K562 (cell line): ENCODE measurements at regions not wholly inside any gene's neighbourhood (a gene's known extent, or its start where the extent isn't known, plus 50 kb on each side); places are given as distances from the start of the nearest gene placed in this dataset.

Source experiments
- ATAC-seq: fragments of 200-7000 bp; cut with Tn5 transposase; 3 replicates; pipeline ENCODE4 v1.9.1; 2020; ENCODE audit warnings: moderate library complexity
- BruUV-seq: library from RNA; stranded (reverse); fragments of 400-500 nt; replicated peaks from 2 replicates; lab custom pipeline; 2021; lab: Mats Ljungman, UMichigan
- CTCF ChIA-PET: fragments of 300-600 bp; formaldehyde crosslinking; extraction: SDS; loops from one replicate; lab custom pipeline; 2021; ENCODE audit warnings: low intra/inter-chr PET ratio; lab: Yijun Ruan, JAX
- POLR2A ChIA-PET: fragments of 300-600, 350-650 bp; sonication (Branson Sonifier 250); formaldehyde crosslinking; extraction: SDS; loops from one replicate; lab custom pipeline; 2021; ENCODE audit warnings: antibody characterized with exemption, inconsistent platforms; lab: Yijun Ruan, JAX
- DNase-seq, 4 experiments: peaks; one replicate each; pipeline versions ENCODE4 v3.0.0 to v3.0.0-alpha.2; 2011 to 2018; ENCODE audit warnings: low spot score in 3 of 4, mixed read lengths in 3 of 4; ENCODE audit errors: extremely low read depth in 1 of 4
- FAIRE-seq: peaks from 2 replicates; lab custom pipeline; 2011; peaks lifted over from hg19 to GRCh38; lab: Jason Lieb, UNC
- H2AFZ ChIP-seq: 2 replicates; pipeline ENCODE4 v1.6.0; 2011; ENCODE audit warnings: low read depth, low read length, control low read depth, inconsistent platforms
- H3K27ac ChIP-seq: fragments of 200-600 bp; 3 replicates; pipeline ENCODE4 v1.8.0; 2011; ENCODE audit warnings: low read depth, mild to moderate bottlenecking, control low read depth, inconsistent platforms, low read length, moderate library complexity, mixed read lengths; ENCODE audit errors: extremely low read depth
- H3K27me3 ChIP-seq, 2 experiments: fragments of 300-600 bp in 1 of 2; 2 replicates in 1 of 2; 3 replicates in 1 of 2; pipeline versions ENCODE4 v1.6.0 to v1.8.0; 2011; ENCODE audit warnings: inconsistent platforms in 2 of 2, low read length in 2 of 2, mild to moderate bottlenecking in 1 of 2, mixed read lengths in 1 of 2, moderate library complexity in 1 of 2; ENCODE audit not compliant: control insufficient read depth in 2 of 2, insufficient read depth in 2 of 2
- H3K36me3 ChIP-seq: fragments of 300-600 bp; 3 replicates; pipeline ENCODE4 v1.8.0; 2011; ENCODE audit warnings: mild to moderate bottlenecking, low read length, inconsistent platforms; ENCODE audit not compliant: control insufficient read depth, insufficient read depth
- H3K4me1 ChIP-seq, 2 experiments: fragments of 200-600 bp in 1 of 2; replicated peaks in 1 of 2; 2 replicates in 1 of 2; 3 replicates in 1 of 2; pipeline versions ENCODE4 v1.5.1 to v1.8.0; 2011; ENCODE audit warnings: inconsistent platforms in 2 of 2, low read length in 2 of 2, mild to moderate bottlenecking in 1 of 2, mixed read lengths in 1 of 2, moderate library complexity in 1 of 2; ENCODE audit not compliant: control insufficient read depth in 2 of 2, insufficient read depth in 2 of 2
- H3K4me2 ChIP-seq: 2 replicates; pipeline ENCODE4 v1.6.1; 2011; ENCODE audit warnings: low read length, control low read depth, inconsistent platforms, mixed read lengths; ENCODE audit not compliant: insufficient read depth
- H3K4me3 ChIP-seq: fragments of 200-600 bp; sonication (generic), shearing (Covaris generic); 2 replicates; pipeline ENCODE4 v1.5.1; 2016; ENCODE audit warnings: control low read depth, inconsistent platforms
- H3K79me2 ChIP-seq: fragments of 200-600 bp; 3 replicates; pipeline ENCODE4 v1.8.0; 2011; ENCODE audit warnings: low read length, inconsistent platforms; ENCODE audit not compliant: control insufficient read depth, insufficient read depth
- H3K9ac ChIP-seq, 2 experiments: 2 replicates each; pipeline versions ENCODE4 v1.6.0 to v1.6.1; 2011; ENCODE audit warnings: low read depth in 2 of 2, low read length in 2 of 2, control low read depth in 1 of 2, inconsistent platforms in 1 of 2, mild to moderate bottlenecking in 1 of 2, mixed read lengths in 1 of 2; ENCODE audit not compliant: insufficient read depth in 1 of 2
- H3K9me1 ChIP-seq: one replicate; pipeline ENCODE4 v1.6.0; 2011; ENCODE audit warnings: inconsistent platforms, mild to moderate bottlenecking, low read length, moderate library complexity; ENCODE audit not compliant: control insufficient read depth, insufficient read depth
- H3K9me3 ChIP-seq: replicated peaks from 2 replicates; pipeline ENCODE4 v1.5.1; 2011; ENCODE audit warnings: low read depth, low read length, inconsistent platforms; ENCODE audit not compliant: control insufficient read depth, insufficient read depth
- H4K20me1 ChIP-seq: replicated peaks from 2 replicates; pipeline ENCODE4 v1.6.1; 2011; ENCODE audit warnings: low read length, inconsistent platforms, mixed read lengths; ENCODE audit not compliant: control insufficient read depth, insufficient read depth
- ARID3B ChIP-seq: fragments of 250-450 bp; sonication (Bioruptor Pico); IDR thresholded peaks from 2 replicates; pipeline ENCODE4 v1.4.0; 2020; ENCODE audit warnings: borderline replicate concordance
- DACH1 ChIP-seq: fragments of 450-650 bp; IDR thresholded peaks from 2 replicates; pipeline ENCODE4 v1.6.1; 2018; ENCODE audit not compliant: partially characterized antibody
- HMGN3 ChIP-seq: IDR thresholded peaks from 2 replicates; pipeline ENCODE4 v1.6.1; 2011; ENCODE audit warnings: borderline replicate concordance, low read depth, mild to moderate bottlenecking, mixed read lengths, low read length; ENCODE audit not compliant: insufficient read length; ENCODE audit errors: extremely low read depth
- HNRNPLL ChIP-seq: fragments of 200-400 bp; formaldehyde crosslinking; IDR thresholded peaks from 2 replicates; pipeline ENCODE4 v1.6.1; 2017; ENCODE audit warnings: low read length, low read depth, mild to moderate bottlenecking; ENCODE audit not compliant: poor library complexity, severe bottlenecking
- PRDM10 ChIP-seq: fragments of 450-650 bp; IDR thresholded peaks from 2 replicates; pipeline ENCODE4 v1.6.1; 2018; ENCODE audit not compliant: partially characterized antibody
- RB1 ChIP-seq: fragments of 450-650 bp; IDR thresholded peaks from 2 replicates; pipeline ENCODE4 v1.6.1; 2017; ENCODE audit warnings: low read depth, mild to moderate bottlenecking
- RBM25 ChIP-seq: fragments of 200-400 bp; formaldehyde crosslinking; IDR thresholded peaks from 2 replicates; pipeline ENCODE4 v1.6.1; 2018; ENCODE audit warnings: low read length, low read depth, moderate library complexity; ENCODE audit not compliant: severe bottlenecking
- TOE1 ChIP-seq, 2 experiments: fragments of 450-650 bp in 1 of 2; sonication (generic) in 1 of 2; formaldehyde crosslinking in 1 of 2; IDR thresholded peaks; 2 replicates each; pipeline versions ENCODE4 v1.7.1 to v1.8.0; 2016 to 2022; ENCODE audit warnings: borderline replicate concordance in 2 of 2, mild to moderate bottlenecking in 2 of 2, antibody characterized with exemption in 1 of 2, inconsistent platforms in 1 of 2, low read depth in 1 of 2, missing genetic modification reagents in 1 of 2, moderate library complexity in 1 of 2
- VEZF1 ChIP-seq: fragments of 200-800 bp; sonication (Bioruptor generic); IDR thresholded peaks from 2 replicates; pipeline ENCODE4 v1.6.1; 2017; ENCODE audit warnings: missing genetic modification characterization, missing compliant biosample characterization
- YY1 ChIP-seq, 3 experiments: IDR thresholded peaks; 2 replicates each; pipeline ENCODE4 v1.6.1; 2011; ENCODE audit warnings: low read length in 2 of 3, mild to moderate bottlenecking in 2 of 3, moderate library complexity in 2 of 3, borderline replicate concordance in 1 of 3, control low read depth in 1 of 3, low read depth in 1 of 3; ENCODE audit not compliant: insufficient read depth in 3 of 3, insufficient replicate concordance in 2 of 3, control insufficient read depth in 1 of 3, insufficient read length in 1 of 3; ENCODE audit errors: extremely low read depth in 1 of 3
- ZNF77 ChIP-seq: fragments of 250-450 bp; sonication (Bioruptor Pico); IDR thresholded peaks from 2 replicates; pipeline ENCODE4 v1.5.0; 2020
- WGBS: fragments of 100-300 bp; shearing (Covaris generic); methylation state at CpG from one replicate; pipeline ENCODE4 v1.1.6; 2016; ENCODE audit warnings: low coverage, mixed read lengths; ENCODE audit not compliant: insufficient coverage; ENCODE audit errors: missing lambda C conversion rate; 5-methylcytosine and 5-hydroxymethylcytosine counted together
- in situ Hi-C: fragments of 300-500 bp; cut with MboI; formaldehyde crosslinking; loops from 4 replicates; pipeline ENCODE4 v1.15.0; 2018; ENCODE audit warnings: inconsistent platforms, mixed read lengths
- intact Hi-C: fragments of 100-400 bp; cut with micrococcal nuclease; formaldehyde crosslinking; loops from 2 replicates; pipeline ENCODE4 v1.14.2; 2022
- TF ChIP-seq, protein P1 (sequence below): fragments of 450-650 bp; formaldehyde crosslinking; IDR thresholded peaks from 2 replicates; pipeline ENCODE4 v1.4.0; 2022; ENCODE audit warnings: mild to moderate bottlenecking, moderate library complexity

DNA sequence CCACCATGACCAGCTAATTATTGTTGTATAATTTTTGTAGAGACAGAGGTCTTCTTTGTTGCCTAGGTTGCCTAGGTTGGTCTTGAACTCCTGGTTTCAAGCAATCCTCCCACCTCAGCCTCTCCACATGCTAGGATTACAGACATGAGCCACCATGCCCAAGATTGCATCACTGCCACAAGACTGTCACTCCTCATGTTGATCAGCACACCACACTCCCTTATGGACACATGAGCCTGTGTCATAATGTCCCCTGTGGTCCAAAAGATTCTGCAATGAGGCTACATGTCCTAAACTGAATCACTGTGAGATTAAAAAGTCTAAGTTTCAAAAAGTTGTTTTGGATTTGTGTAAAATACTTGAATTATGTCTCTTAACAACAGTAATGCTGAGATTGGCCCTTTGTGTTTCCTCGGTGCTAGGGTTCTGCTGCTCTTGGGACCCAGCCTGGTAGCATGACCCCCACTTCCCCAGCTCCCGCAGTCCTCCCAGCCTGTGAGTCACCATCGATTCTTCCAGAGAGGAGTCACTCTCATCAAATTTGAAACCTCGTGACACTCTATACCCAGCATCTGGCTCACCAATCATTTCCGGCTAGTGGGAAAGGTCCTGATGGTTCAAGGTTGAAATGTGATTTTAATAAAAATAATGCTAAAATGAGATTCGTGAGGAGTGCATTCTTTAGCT, 890.9 kb downstream of the VRK1 start:
- no TSS peak for BruUV-seq
- Histone ChIP-seq H3K36me3 (no peaks in the 10 kb centered on the region), H3K4me1 (no peaks in the 10 kb centered on the region), H2AFZ (no peak overlapping the region), H3K79me2 (no peaks in the 10 kb centered on the region), H3K9me3 (no peaks in the 10 kb centered on the region), H3K9ac (no peak overlapping the region), H3K27ac (no peak overlapping the region), H4K20me1 (no peaks in the 10 kb centered on the region), H3K4me2 (no peak overlapping the region), H3K9me1 (no peaks in the 10 kb centered on the region), H3K4me3 (no peak overlapping the region), H3K27me3 (no peaks in the 10 kb centered on the region)
- ChIA-PET POLR2A (no interaction called here), CTCF (no interaction called here)
- DNase-seq (no peak), ATAC-seq (no peak), FAIRE-seq (no peak)
- in situ Hi-C loops (no loop called here), intact Hi-C loops (no loop called here)
- 2% methylated on average over 6 of the region's 6 CpGs for WGBS
- no peak for TF ChIP-seq DACH1
- no peak for TF ChIP-seq HMGN3
- TF ChIP-seq, protein P1, sequence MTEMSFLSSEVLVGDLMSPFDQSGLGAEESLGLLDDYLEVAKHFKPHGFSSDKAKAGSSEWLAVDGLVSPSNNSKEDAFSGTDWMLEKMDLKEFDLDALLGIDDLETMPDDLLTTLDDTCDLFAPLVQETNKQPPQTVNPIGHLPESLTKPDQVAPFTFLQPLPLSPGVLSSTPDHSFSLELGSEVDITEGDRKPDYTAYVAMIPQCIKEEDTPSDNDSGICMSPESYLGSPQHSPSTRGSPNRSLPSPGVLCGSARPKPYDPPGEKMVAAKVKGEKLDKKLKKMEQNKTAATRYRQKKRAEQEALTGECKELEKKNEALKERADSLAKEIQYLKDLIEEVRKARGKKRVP (CRISPR knock-in tag) = no peak
- no peak for TF ChIP-seq VEZF1
- TF ChIP-seq YY1 (IDR thresholded peaks at IDR 0.05; ENCODE audit: borderline replicate concordance in 1 of 3, control insufficient read depth in 1 of 3, extremely low read depth in 1 of 3, insufficient read depth in 3 of 3, insufficient read length in 1 of 3, insufficient replicate concordance in 2 of 3, low read depth in 1 of 3, low read length in 2 of 3) = no peak
- TF ChIP-seq HNRNPLL = no peak
- no peak for TF ChIP-seq ZNF77 (CRISPR knock-in tag)
- TF ChIP-seq RBM25 = no peak
- TF ChIP-seq RB1 = no peak
- TF ChIP-seq ARID3B (CRISPR knock-in tag) = no peak
- no peak for TF ChIP-seq TOE1 (IDR thresholded peaks at IDR 0.05; ENCODE audit: borderline replicate concordance)
- TF ChIP-seq TOE1 (CRISPR knock-in tag; IDR thresholded peaks at IDR 0.05; ENCODE audit: borderline replicate concordance, low read depth) = no peak
- no peak for TF ChIP-seq PRDM10
